LNCAP (cell line): ENCODE measurements at regions not wholly inside any gene's neighbourhood (a gene's known extent, or its start where the extent isn't known, plus 50 kb on each side); places are given as distances from the start of the nearest gene placed in this dataset.

Experiments
- TF ChIP-seq, protein P1 (sequence below): fragments of 450-650 bp; IDR thresholded peaks from 2 replicates; pipeline ENCODE4 v1.5.1; 2017; ENCODE audit warnings: mild to moderate bottlenecking

DNA sequence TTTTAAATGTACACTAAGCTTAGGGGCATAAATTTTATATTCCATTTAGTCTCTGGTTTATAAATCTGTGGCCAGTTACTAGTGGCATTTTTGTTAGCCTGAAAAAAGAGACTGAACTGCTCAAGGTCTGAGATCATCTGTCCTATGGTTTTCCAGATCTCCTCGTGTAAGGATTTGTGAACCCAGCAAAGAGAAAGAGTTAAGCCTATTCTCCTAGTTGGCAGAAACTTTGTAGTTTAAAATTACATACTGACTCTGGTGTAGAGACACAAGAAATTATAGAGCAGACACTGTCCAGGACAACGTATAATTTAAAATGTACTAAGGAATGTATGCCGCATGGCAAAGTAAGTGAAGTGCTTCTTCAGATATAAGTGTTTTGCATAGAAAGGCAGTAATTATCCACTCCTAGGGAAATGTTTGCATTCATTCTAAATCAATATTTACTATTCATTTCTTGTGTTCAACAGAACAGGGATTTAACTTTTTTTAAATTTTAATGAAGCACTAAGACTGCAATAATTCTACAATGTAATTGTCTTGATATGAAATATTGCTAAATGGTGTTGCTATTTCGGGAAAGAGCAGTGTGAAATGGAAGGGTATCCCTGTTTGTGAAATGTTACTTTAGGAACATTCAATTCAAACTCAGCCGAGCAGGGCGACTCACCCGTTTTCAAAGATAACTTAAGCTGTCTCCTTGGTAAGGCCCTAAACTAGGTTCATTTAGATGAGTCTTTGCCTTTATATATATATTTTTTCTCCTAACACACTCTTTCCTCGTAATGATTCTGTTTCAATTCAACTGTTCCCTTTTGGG lies 508.4 kb upstream of the ZEB2 start:
- TF ChIP-seq, protein P1, sequence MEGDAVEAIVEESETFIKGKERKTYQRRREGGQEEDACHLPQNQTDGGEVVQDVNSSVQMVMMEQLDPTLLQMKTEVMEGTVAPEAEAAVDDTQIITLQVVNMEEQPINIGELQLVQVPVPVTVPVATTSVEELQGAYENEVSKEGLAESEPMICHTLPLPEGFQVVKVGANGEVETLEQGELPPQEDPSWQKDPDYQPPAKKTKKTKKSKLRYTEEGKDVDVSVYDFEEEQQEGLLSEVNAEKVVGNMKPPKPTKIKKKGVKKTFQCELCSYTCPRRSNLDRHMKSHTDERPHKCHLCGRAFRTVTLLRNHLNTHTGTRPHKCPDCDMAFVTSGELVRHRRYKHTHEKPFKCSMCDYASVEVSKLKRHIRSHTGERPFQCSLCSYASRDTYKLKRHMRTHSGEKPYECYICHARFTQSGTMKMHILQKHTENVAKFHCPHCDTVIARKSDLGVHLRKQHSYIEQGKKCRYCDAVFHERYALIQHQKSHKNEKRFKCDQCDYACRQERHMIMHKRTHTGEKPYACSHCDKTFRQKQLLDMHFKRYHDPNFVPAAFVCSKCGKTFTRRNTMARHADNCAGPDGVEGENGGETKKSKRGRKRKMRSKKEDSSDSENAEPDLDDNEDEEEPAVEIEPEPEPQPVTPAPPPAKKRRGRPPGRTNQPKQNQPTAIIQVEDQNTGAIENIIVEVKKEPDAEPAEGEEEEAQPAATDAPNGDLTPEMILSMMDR, result no peak

DNA sequence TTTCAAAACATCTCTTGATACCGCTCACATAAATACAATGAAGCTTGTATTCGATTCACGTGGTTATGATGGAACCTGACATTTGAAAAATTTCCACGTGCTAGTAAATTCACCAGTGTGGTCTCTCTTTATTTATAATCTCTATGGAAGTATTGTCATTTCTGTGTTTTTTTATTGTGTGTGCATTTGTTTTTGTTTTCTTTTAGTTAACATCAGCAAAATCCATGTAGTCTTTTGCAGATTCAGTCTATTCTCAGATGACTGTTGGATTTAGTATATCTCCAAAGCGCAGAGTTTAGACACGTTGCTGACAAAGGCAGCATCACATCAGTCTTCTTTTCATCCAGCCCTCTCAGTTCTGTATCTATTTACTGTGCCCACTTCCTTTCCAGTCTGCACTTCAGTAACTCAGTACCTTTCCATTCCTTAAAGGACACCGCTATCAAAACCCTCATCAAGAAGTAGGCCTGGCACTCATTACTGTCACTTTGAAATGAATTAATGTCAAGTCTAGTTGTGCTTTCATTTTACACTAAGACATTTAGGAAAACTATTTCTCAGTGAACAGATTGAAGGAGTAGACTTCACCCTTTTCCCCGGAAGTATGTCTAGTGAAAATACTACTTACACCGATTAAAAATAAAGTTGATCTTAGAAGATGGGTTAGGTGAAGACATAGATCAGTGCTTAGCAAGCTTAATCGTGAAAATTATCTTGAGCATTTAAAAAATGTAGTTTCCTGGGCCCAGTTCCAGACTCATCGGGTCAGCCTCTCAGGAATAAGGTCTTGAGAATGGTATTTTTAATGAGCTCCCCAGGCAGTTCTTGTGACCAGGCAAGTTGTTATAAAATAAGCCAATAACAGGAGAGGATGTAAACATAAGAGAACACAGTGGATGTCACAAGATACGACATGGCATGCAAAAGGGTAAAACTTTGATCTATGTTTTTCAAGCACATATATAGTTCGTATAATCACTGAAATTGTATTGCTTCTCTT lies 506.8 kb upstream of the ZEB2 start:
- TF ChIP-seq, protein P1, result no peak

- TF ChIP-seq, protein P1, result no peak
These were observed 505.5 kb upstream of the ZEB2 start for GRCh38 chr2:145025382-145025781.

DNA sequence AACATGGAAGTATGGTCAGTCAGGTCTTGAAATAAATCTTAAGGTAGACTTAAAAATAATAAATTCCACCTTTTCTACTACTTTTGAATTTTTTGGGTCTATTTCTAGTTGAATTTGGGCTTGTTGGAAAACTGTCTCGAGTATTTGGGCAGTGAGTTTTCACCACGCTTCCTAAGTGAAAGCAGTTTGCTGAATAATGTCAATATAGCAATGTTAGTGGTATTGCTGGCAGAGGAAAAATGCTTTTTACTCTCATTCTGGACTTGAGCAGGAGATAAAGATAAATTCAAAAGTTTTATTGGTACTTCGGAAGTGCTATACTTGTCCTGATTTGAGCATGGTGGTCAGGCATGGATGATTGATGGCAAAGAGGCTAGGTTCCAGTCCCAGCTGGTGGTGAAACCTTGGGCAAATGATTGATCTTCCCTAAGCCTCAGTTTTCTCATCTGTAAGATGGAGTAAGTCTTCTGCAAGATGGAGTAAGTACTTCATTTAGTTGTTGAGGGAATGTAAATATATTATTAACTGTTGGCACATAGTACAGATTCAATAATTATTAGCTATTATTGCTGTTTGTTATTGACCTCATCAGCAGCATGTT lies 503.5 kb upstream of the ZEB2 start:
- TF ChIP-seq, protein P1, result no peak

- TF ChIP-seq, protein P1, result no peak
These were observed 502.9 kb upstream of the ZEB2 start for GRCh38 chr2:145022666-145023333.

DNA sequence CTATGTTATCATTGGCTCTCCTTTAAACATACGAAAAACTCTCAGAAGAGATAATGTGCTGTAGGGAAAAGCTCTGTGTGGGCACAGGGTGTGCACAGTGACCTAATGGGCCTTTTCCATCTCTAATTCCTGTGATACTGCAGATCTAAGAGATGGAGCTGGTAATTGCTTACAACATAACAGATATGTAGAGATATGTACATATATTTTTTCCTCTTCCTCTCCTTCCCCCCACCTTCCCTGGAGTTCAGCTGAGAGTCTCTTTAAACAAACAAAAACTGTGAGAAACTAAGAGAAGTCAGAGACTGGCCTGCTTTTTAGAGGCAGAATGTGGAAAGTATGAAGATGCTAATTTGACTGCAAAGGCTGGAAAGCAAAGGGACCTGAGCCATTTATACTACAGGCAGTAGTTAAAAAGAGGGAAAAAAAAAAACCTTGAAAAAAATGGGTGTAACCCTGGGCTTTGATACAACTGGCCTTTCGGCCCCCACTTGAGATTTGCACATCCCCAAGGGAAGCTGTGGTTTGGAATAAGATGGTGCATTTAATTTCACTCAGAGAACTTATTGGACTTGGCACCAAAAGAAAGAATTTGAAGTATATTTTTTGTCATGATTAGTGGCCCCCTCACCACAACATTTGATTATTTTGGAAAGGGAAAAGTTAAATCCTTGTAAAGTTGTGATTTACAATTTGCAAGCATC lies 502.2 kb upstream of the ZEB2 start:
- TF ChIP-seq, protein P1, result no peak
